IMR-90 (cell line): ENCODE measurements at regions not wholly inside any gene's neighbourhood (a gene's known extent, or its start where the extent isn't known, plus 50 kb on each side); places are given as distances from the start of the nearest gene placed in this dataset.

Experiments used
- ATAC-seq: fragments of 200-7000 bp; cut with Tn5 transposase; 2 replicates; pipeline ENCODE4 v1.9.1; 2020; ENCODE audit warnings: low read depth, mild to moderate bottlenecking, moderate library complexity
- BruUV-seq: library from RNA; stranded (reverse); fragments of 400-500 nt; replicated peaks from 2 replicates; lab custom pipeline; 2021; lab: Mats Ljungman, UMichigan
- CTCF ChIA-PET: fragments of 300-600 bp; formaldehyde crosslinking; extraction: SDS; loops from one replicate; lab custom pipeline; 2021; ENCODE audit warnings: antibody characterized with exemption; lab: Yijun Ruan, JAX
- POLR2A ChIA-PET: fragments of 300-600 bp; sonication (Branson Sonifier 250); formaldehyde crosslinking; loops from one replicate; lab custom pipeline; 2022; ENCODE audit warnings: antibody characterized with exemption; ENCODE audit not compliant: unreplicated experiment; lab: Charles Lee
- DNase-seq: peaks from one replicate; pipeline ENCODE4 v3.0.0; 2013
- H2AFZ ChIP-seq: replicated peaks from 2 replicates; pipeline ENCODE3; 2013; ENCODE audit warnings: low read length, mild to moderate bottlenecking; ENCODE audit not compliant: poor library complexity
- H2AK5ac ChIP-seq: 2 replicates; pipeline ENCODE4 v1.6.1; 2013; ENCODE audit warnings: low read depth, low read length, inconsistent platforms
- H2AK9ac ChIP-seq: replicated peaks from 2 replicates; pipeline ENCODE3; 2013; ENCODE audit warnings: mild to moderate bottlenecking, low read depth, low read length, moderate library complexity; ENCODE audit not compliant: poor library complexity
- H2BK120ac ChIP-seq: 2 replicates; pipeline ENCODE4 v1.6.1; 2013; ENCODE audit warnings: low read depth, low read length, inconsistent platforms
- H2BK15ac ChIP-seq: 3 replicates; pipeline ENCODE4 v1.6.1; 2013; ENCODE audit warnings: low read depth, low read length, inconsistent platforms
- H2BK20ac ChIP-seq: 2 replicates; pipeline ENCODE4 v1.6.1; 2013; ENCODE audit warnings: low read depth, mild to moderate bottlenecking, inconsistent platforms, low read length, moderate library complexity
- H2BK5ac ChIP-seq: 2 replicates; pipeline ENCODE4 v1.6.1; 2013; ENCODE audit warnings: mild to moderate bottlenecking, low read depth, low read length, inconsistent platforms; ENCODE audit not compliant: poor library complexity, severe bottlenecking
- H3K14ac ChIP-seq: replicated peaks from 2 replicates; pipeline ENCODE4 v1.6.1; 2013; ENCODE audit warnings: low read depth, low read length, inconsistent platforms
- H3K18ac ChIP-seq: 2 replicates; pipeline ENCODE4 v1.6.1; 2013; ENCODE audit warnings: low read depth, low read length, control low read depth
- H3K23ac ChIP-seq: 2 replicates; pipeline ENCODE4 v1.6.1; 2013; ENCODE audit warnings: low read depth, low read length, inconsistent platforms
- H3K27ac ChIP-seq: 2 replicates; pipeline ENCODE4 v1.5.1; 2013; ENCODE audit warnings: mild to moderate bottlenecking, control low read depth, low read length; ENCODE audit not compliant: insufficient read depth
- H3K27me3 ChIP-seq: 2 replicates; pipeline ENCODE4 v1.6.1; 2013; ENCODE audit warnings: low read length; ENCODE audit not compliant: control insufficient read depth, insufficient read depth
- H3K36me3 ChIP-seq: 2 replicates; pipeline ENCODE4 v1.6.1; 2013; ENCODE audit warnings: low read length, mixed read lengths; ENCODE audit not compliant: control insufficient read depth, insufficient read depth
- H3K4ac ChIP-seq: 2 replicates; pipeline ENCODE4 v1.6.1; 2013; ENCODE audit warnings: low read depth, low read length, inconsistent platforms
- H3K4me1 ChIP-seq: 2 replicates; pipeline ENCODE4 v1.6.1; 2013; ENCODE audit warnings: low read length, mixed read lengths; ENCODE audit not compliant: control insufficient read depth, insufficient read depth
- H3K4me2 ChIP-seq: 2 replicates; pipeline ENCODE4 v1.6.1; 2013; ENCODE audit warnings: low read depth, mild to moderate bottlenecking, control low read depth, low read length, moderate library complexity
- H3K4me3 ChIP-seq: 2 replicates; pipeline ENCODE4 v1.5.1; 2013; ENCODE audit warnings: low read depth, mild to moderate bottlenecking, control low read depth, low read length, moderate library complexity; ENCODE audit not compliant: insufficient read depth
- H3K56ac ChIP-seq: 2 replicates; pipeline ENCODE4 v1.6.1; 2013; ENCODE audit warnings: low read length, inconsistent platforms; ENCODE audit not compliant: insufficient read depth; ENCODE audit errors: extremely low read depth
- H3K79me1 ChIP-seq, 2 experiments: 2 replicates each; pipeline ENCODE4 v1.6.1; 2013; ENCODE audit warnings: low read length in 2 of 2, inconsistent platforms in 1 of 2, low read depth in 1 of 2
- H3K9ac ChIP-seq: 2 replicates; pipeline ENCODE4 v1.6.1; 2013; ENCODE audit warnings: low read depth, low read length, control low read depth
- H3K9me1 ChIP-seq: 2 replicates; pipeline ENCODE4 v1.6.1; 2013; ENCODE audit warnings: low read length, inconsistent platforms; ENCODE audit not compliant: insufficient read depth
- H3K9me3 ChIP-seq: 2 replicates; pipeline ENCODE4 v1.6.1; 2013; ENCODE audit warnings: low read length; ENCODE audit not compliant: control insufficient read depth, insufficient read depth
- H4K20me1 ChIP-seq: 2 replicates; pipeline ENCODE4 v1.6.1; 2013; ENCODE audit warnings: low read length, inconsistent platforms; ENCODE audit not compliant: insufficient read depth
- H4K5ac ChIP-seq: 2 replicates; pipeline ENCODE4 v1.6.1; 2013; ENCODE audit warnings: mild to moderate bottlenecking, low read depth, low read length, control low read depth
- H4K8ac ChIP-seq, 2 experiments: 2 replicates each; pipeline ENCODE4 v1.6.1; 2013; ENCODE audit warnings: low read depth in 2 of 2, low read length in 2 of 2, control low read depth in 1 of 2, inconsistent platforms in 1 of 2
- H4K91ac ChIP-seq: 2 replicates; pipeline ENCODE4 v1.6.1; 2013; ENCODE audit warnings: low read depth, low read length, inconsistent platforms; ENCODE audit not compliant: insufficient read depth
- CTCF ChIP-seq: conservative IDR thresholded peaks from 2 replicates; pipeline ENCODE4 v1.5.1; 2012; ENCODE audit warnings: mild to moderate bottlenecking, low read depth, low read length, improper control_type of control experiment
- MAFK ChIP-seq: IDR thresholded peaks from 2 replicates; pipeline ENCODE4 v1.6.1; 2012; ENCODE audit warnings: low read depth, low read length, improper control_type of control experiment
- MAZ ChIP-seq: IDR thresholded peaks from 2 replicates; pipeline ENCODE4 v1.6.1; 2012; ENCODE audit warnings: low read depth, mild to moderate bottlenecking, low read length, improper control_type of control experiment, moderate library complexity, borderline replicate concordance
- MXI1 ChIP-seq: IDR thresholded peaks from 2 replicates; pipeline ENCODE4 v1.6.1; 2012; ENCODE audit warnings: low read depth, mild to moderate bottlenecking, low read length, moderate library complexity, borderline replicate concordance
- RCOR1 ChIP-seq: IDR thresholded peaks from 2 replicates; pipeline ENCODE4 v1.6.1; 2012; ENCODE audit warnings: mild to moderate bottlenecking, low read length, improper control_type of control experiment; ENCODE audit not compliant: insufficient replicate concordance
- WGBS, 2 experiments: methylation state at CpG; one replicate each; pipeline versions ENCODE4 v1.1.5 to v1.1.7; 2013; ENCODE audit warnings: missing lambda C conversion rate in 2 of 2; ENCODE audit not compliant: insufficient read length in 1 of 2; ENCODE audit errors: extremely low coverage in 2 of 2; 5-methylcytosine and 5-hydroxymethylcytosine counted together
- dilution Hi-C: fragments of 300-500 bp; cut with HindIII; formaldehyde crosslinking; loops from one replicate; pipeline ENCODE4 v1.14.3; 2018; ENCODE audit warnings: low sequenced_read_pairs; ENCODE audit not compliant: unreplicated experiment
- in situ Hi-C: fragments of 300-500 bp; cut with MboI; formaldehyde crosslinking; loops from 3 replicates; pipeline ENCODE4 v1.14.3; 2019; ENCODE audit warnings: low sequenced_read_pairs, inconsistent platforms, mixed read lengths
- intact Hi-C: fragments of 100-400 bp; cut with micrococcal nuclease; formaldehyde crosslinking; loops from 2 replicates; pipeline ENCODE4 v1.10.0; 2022

GRCh38 chr9:87342743-87343142 lies 154.9 kb upstream of the DAPK1 start:
- no peaks in the 10 kb centered on the region for H3K36me3 ChIP-seq
- 0 out of 2 replicates have a peak, but pooled peaks cover 3% of the 10 kb centered on the region for H3K9me1 ChIP-seq
- H3K27me3 ChIP-seq = peaks cover 36% of the 10 kb centered on the region
- H2BK120ac ChIP-seq = no peak overlapping the region
- intact Hi-C loops (no loop called here), in situ Hi-C loops (no loop called here), dilution Hi-C loops (no loop called here)
- no peak overlapping the region for H3K14ac ChIP-seq
- H2BK5ac ChIP-seq = no peak overlapping the region
- peaks cover 3% of the 10 kb centered on the region; the same call in 1 of the 2 replicates for H3K4me1 ChIP-seq
- no peak for DNase-seq
- TF ChIP-seq MXI1 (no peak), CTCF (no peak), RCOR1 (no peak), MAZ (no peak), MAFK (no peak)
- no peak overlapping the region for H4K8ac ChIP-seq
- H3K18ac ChIP-seq = no peak overlapping the region
- no peak overlapping the region for H3K56ac ChIP-seq
- 16% methylated on average over 6 of the region's 7 CpGs; no CpG with 5 or more reads in 1 of the 2 experiments for WGBS, 2 experiments
- no peak overlapping the region for H3K4me3 ChIP-seq
- H2BK20ac ChIP-seq = no peak overlapping the region
- H2AK5ac ChIP-seq = no peak overlapping the region
- H2AK9ac ChIP-seq = peak overlapping the region; percentile 24
- no peak overlapping the region for H4K5ac ChIP-seq
- H2AFZ ChIP-seq = peak overlapping the region; percentile 41
- no peak overlapping the region for H3K9ac ChIP-seq
- H3K23ac ChIP-seq = no peak overlapping the region
- no peaks in the 10 kb centered on the region for H3K9me3 ChIP-seq
- no peak overlapping the region for H3K27ac ChIP-seq
- H3K4me2 ChIP-seq = no peak overlapping the region
- POLR2A ChIA-PET = no interaction called here
- peak; percentile 70 for ATAC-seq
- H2BK15ac ChIP-seq = no peak overlapping the region
- BruUV-seq = no TSS peak
- no peak overlapping the region for H3K4ac ChIP-seq
- CTCF ChIA-PET = no interaction called here
- no peaks in the 10 kb centered on the region for H3K79me1 ChIP-seq
- no peak overlapping the region for H4K91ac ChIP-seq
- H4K20me1 ChIP-seq = no peaks in the 10 kb centered on the region
